ENCODE measurements at regions not wholly inside any gene's neighbourhood (a gene's known extent, or its start where the extent isn't known, plus 50 kb on each side); places are given as distances from the start of the nearest gene placed in this dataset.

GRCh38 chr10:131789516-131789915, 111.3 kb upstream of the PPP2R2D start:
- H3K4me3 ChIP-seq (IDR thresholded peaks at IDR 0.05; ENCODE audit: insufficient read depth, low read depth, low read length): no peak overlapping the region
- H3K79me2 ChIP-seq (ENCODE audit: insufficient read depth, low read depth): no peaks in the 10 kb centered on the region
- H3K9ac ChIP-seq: no peak overlapping the region
- H4K20me1 ChIP-seq (ENCODE audit: insufficient read depth): no peaks in the 10 kb centered on the region
- no peaks in the 10 kb centered on the region for H3K36me3 ChIP-seq (ENCODE audit: insufficient read depth)
- H3K4me2 ChIP-seq: no peak overlapping the region
- no peak overlapping the region for H3K27ac ChIP-seq
- peaks cover 5% of the 10 kb centered on the region; the same call in 1 of the 2 replicates for H3K27me3 ChIP-seq (ENCODE audit: insufficient read depth, low read depth)
- H3K4me1 ChIP-seq (ENCODE audit: low read depth, poor library complexity, severe bottlenecking): no peaks in the 10 kb centered on the region
- no peak for TF ChIP-seq CTCF (conservative IDR thresholded peaks at IDR 0.05; ENCODE audit: low read depth, low read length)
- no peak overlapping the region for H2AFZ ChIP-seq (ENCODE audit: low read depth)

GRCh38 chr10:131790021-131790420, 110.8 kb upstream of the PPP2R2D start:
- H4K20me1 ChIP-seq (ENCODE audit: insufficient read depth): no peaks in the 10 kb centered on the region
- H3K4me2 ChIP-seq: no peak overlapping the region
- H3K4me1 ChIP-seq (ENCODE audit: low read depth, poor library complexity, severe bottlenecking): no peaks in the 10 kb centered on the region
- no peaks in the 10 kb centered on the region for H3K36me3 ChIP-seq (ENCODE audit: insufficient read depth)
- H3K9ac ChIP-seq: no peak overlapping the region
- H3K27me3 ChIP-seq (ENCODE audit: insufficient read depth, low read depth): peaks cover 5% of the 10 kb centered on the region; the same call in 1 of the 2 replicates
- H3K27ac ChIP-seq: no peak overlapping the region
- H2AFZ ChIP-seq (ENCODE audit: low read depth): no peak overlapping the region
- no peaks in the 10 kb centered on the region for H3K79me2 ChIP-seq (ENCODE audit: insufficient read depth, low read depth)
- TF ChIP-seq CTCF (conservative IDR thresholded peaks at IDR 0.05; ENCODE audit: low read depth, low read length): no peak
- no peak overlapping the region for H3K4me3 ChIP-seq (IDR thresholded peaks at IDR 0.05; ENCODE audit: insufficient read depth, low read depth, low read length)

- H3K27ac ChIP-seq: no peak overlapping the region
- H4K20me1 ChIP-seq (ENCODE audit: insufficient read depth): no peaks in the 10 kb centered on the region; the same call in 1 of the 2 replicates
- H3K4me1 ChIP-seq (ENCODE audit: low read depth, poor library complexity, severe bottlenecking): no peaks in the 10 kb centered on the region
- no peak overlapping the region for H3K4me3 ChIP-seq (IDR thresholded peaks at IDR 0.05; ENCODE audit: insufficient read depth, low read depth, low read length)
- H3K36me3 ChIP-seq (ENCODE audit: insufficient read depth): no peaks in the 10 kb centered on the region
- H3K4me2 ChIP-seq: no peak overlapping the region
- H3K27me3 ChIP-seq (ENCODE audit: insufficient read depth, low read depth): peaks cover 5% of the 10 kb centered on the region; the same call in 1 of the 2 replicates
- no peaks in the 10 kb centered on the region for H3K79me2 ChIP-seq (ENCODE audit: insufficient read depth, low read depth)
- no peak overlapping the region for H3K9ac ChIP-seq
- no peak overlapping the region for H2AFZ ChIP-seq (ENCODE audit: low read depth)
- TF ChIP-seq CTCF (conservative IDR thresholded peaks at IDR 0.05; ENCODE audit: low read depth, low read length): no peak
These were observed 108.7 kb upstream of the PPP2R2D start for GRCh38 chr10:131792011-131792651.

- no peak overlapping the region for H2AFZ ChIP-seq (ENCODE audit: low read depth)
- peaks cover 5% of the 10 kb centered on the region; the same call in 1 of the 2 replicates for H3K27me3 ChIP-seq (ENCODE audit: insufficient read depth, low read depth)
- H3K4me3 ChIP-seq (IDR thresholded peaks at IDR 0.05; ENCODE audit: insufficient read depth, low read depth, low read length): no peak overlapping the region
- H3K36me3 ChIP-seq (ENCODE audit: insufficient read depth): no peaks in the 10 kb centered on the region
- H3K4me1 ChIP-seq (ENCODE audit: low read depth, poor library complexity, severe bottlenecking): no peaks in the 10 kb centered on the region
- H4K20me1 ChIP-seq (ENCODE audit: insufficient read depth): no peaks in the 10 kb centered on the region; the same call in 1 of the 2 replicates
- no peak overlapping the region for H3K27ac ChIP-seq
- H3K9ac ChIP-seq: no peak overlapping the region
- no peak overlapping the region for H3K4me2 ChIP-seq
- no peak for TF ChIP-seq CTCF (conservative IDR thresholded peaks at IDR 0.05; ENCODE audit: low read depth, low read length)
- H3K79me2 ChIP-seq (ENCODE audit: insufficient read depth, low read depth): no peaks in the 10 kb centered on the region
These were observed 108.0 kb upstream of the PPP2R2D start for GRCh38 chr10:131792809-131793208.
